Parathyroid adenoma (tissue), 2 donors: ENCODE measurements at regions not wholly inside any gene's neighbourhood (a gene's known extent, or its start where the extent isn't known, plus 50 kb on each side); places are given as distances from the start of the nearest gene placed in this dataset.

Source experiments
- H2AFZ ChIP-seq: fragments of 300-600 bp; sonication (generic); one replicate; pipeline ENCODE4 v1.7.0; 2017; ENCODE audit warnings: antibody characterized with exemption, mild to moderate bottlenecking
- H3K27ac ChIP-seq: fragments of 300-600 bp; sonication (generic); one replicate; pipeline ENCODE4 v1.7.0; 2017
- H3K27me3 ChIP-seq: fragments of 300-600 bp; sonication (generic); one replicate; pipeline ENCODE4 v1.7.0; 2017; ENCODE audit warnings: low read length; ENCODE audit not compliant: control insufficient read depth, insufficient read depth
- H3K36me3 ChIP-seq: fragments of 300-600 bp; sonication (generic); one replicate; pipeline ENCODE4 v1.7.0; 2017; ENCODE audit warnings: low read length; ENCODE audit not compliant: control insufficient read depth, insufficient read depth
- H3K4me1 ChIP-seq: fragments of 300-600 bp; sonication (generic); one replicate; pipeline ENCODE4 v1.7.0; 2017; ENCODE audit warnings: control low read depth
- H3K4me2 ChIP-seq: fragments of 300-600 bp; sonication (generic); one replicate; pipeline ENCODE4 v1.7.0; 2017; ENCODE audit warnings: low read length
- H3K4me3 ChIP-seq: fragments of 300-600 bp; sonication (generic); one replicate; pipeline ENCODE4 v1.7.0; 2017; ENCODE audit warnings: low read depth, low read length
- H3K79me2 ChIP-seq: fragments of 300-600 bp; sonication (generic); one replicate; pipeline ENCODE4 v1.7.0; 2017; ENCODE audit warnings: control low read depth
- H3K9ac ChIP-seq: fragments of 300-600 bp; sonication (generic); one replicate; pipeline ENCODE4 v1.7.0; 2017; ENCODE audit warnings: mild to moderate bottlenecking
- H3K9me3 ChIP-seq: fragments of 300-600 bp; sonication (generic); one replicate; pipeline ENCODE4 v1.7.0; 2017; ENCODE audit warnings: low read length; ENCODE audit not compliant: control insufficient read depth
- CTCF ChIP-seq: fragments of 300-600 bp; sonication (generic); IDR thresholded peaks from one replicate; pipeline ENCODE4 v1.7.0; 2017; ENCODE audit warnings: antibody characterized with exemption, mild to moderate bottlenecking
- donor health status: primary hyperparathyroidism.

DNA sequence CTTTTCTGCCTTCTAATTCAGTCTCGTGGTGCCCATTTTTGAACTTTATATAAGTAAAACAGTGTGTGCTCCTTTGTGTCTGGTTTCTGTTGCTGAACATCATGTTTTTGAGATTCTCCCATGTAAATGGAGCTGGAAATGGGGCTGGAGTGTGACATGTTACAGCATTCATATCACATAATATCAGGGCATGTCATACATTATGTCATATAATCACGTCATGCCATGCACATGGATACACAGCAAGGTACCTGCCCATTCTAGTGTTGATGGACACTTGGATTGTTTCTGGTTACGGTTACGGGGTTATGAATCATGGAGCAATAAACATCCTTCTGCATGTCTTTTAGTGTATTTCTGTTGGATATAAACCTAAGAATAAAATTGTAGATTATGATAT lies 117.1 kb upstream of the MYT1L start:
- H2AFZ ChIP-seq, result no peak overlapping the region
- no peaks in the 10 kb centered on the region for H3K9me3 ChIP-seq
- H3K4me3 ChIP-seq, result no peak overlapping the region
- H3K36me3 ChIP-seq, result no peaks in the 10 kb centered on the region
- TF ChIP-seq CTCF, result no peak
- no peak overlapping the region for H3K9ac ChIP-seq
- H3K27ac ChIP-seq, result no peak overlapping the region
- H3K4me1 ChIP-seq, result no peaks in the 10 kb centered on the region
- no peaks in the 10 kb centered on the region for H3K27me3 ChIP-seq
- no peak overlapping the region for H3K4me2 ChIP-seq
- no peaks in the 10 kb centered on the region for H3K79me2 ChIP-seq

- Histone ChIP-seq H3K9ac (no peak overlapping the region), H3K9me3 (no peaks in the 10 kb centered on the region), H3K4me3 (no peak overlapping the region), H3K27me3 (no peaks in the 10 kb centered on the region), H3K36me3 (no peaks in the 10 kb centered on the region), H2AFZ (no peak overlapping the region), H3K4me2 (no peak overlapping the region), H3K79me2 (no peaks in the 10 kb centered on the region), H3K4me1 (no peaks in the 10 kb centered on the region), H3K27ac (no peak overlapping the region)
- TF ChIP-seq CTCF, result no peak
Observed at GRCh38 chr2:2422621-2423020, 91.5 kb upstream of the MYT1L start.

DNA sequence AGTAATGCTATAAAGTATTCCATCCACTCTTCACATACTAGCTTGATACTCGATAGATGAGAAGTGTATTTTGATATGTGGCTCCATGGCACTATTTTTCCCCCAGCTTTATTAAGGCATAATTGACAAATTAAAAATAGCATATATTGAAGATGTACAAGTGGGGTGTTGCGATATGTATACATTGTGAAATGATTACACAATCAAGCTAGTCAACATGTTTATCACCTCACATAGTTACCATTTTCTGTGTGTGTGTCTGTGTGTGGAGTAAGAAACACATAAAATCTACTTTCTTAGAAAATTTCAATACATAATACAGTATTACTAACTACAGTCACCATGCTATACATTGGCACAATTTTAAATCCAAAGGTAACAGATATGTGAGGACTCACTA lies 82.5 kb upstream of the MYT1L start:
- Histone ChIP-seq H3K27ac (no peak overlapping the region), H2AFZ (no peak overlapping the region), H3K27me3 (no peaks in the 10 kb centered on the region), H3K79me2 (no peaks in the 10 kb centered on the region), H3K4me3 (no peak overlapping the region), H3K4me1 (no peaks in the 10 kb centered on the region), H3K36me3 (no peaks in the 10 kb centered on the region), H3K9me3 (no peaks in the 10 kb centered on the region), H3K4me2 (no peak overlapping the region), H3K9ac (no peak overlapping the region)
- no peak for TF ChIP-seq CTCF

- Histone ChIP-seq H3K9ac (no peak overlapping the region), H3K9me3 (no peaks in the 10 kb centered on the region), H2AFZ (no peak overlapping the region), H3K4me1 (no peaks in the 10 kb centered on the region), H3K36me3 (no peaks in the 10 kb centered on the region), H3K27ac (no peak overlapping the region), H3K4me2 (no peak overlapping the region), H3K79me2 (no peaks in the 10 kb centered on the region), H3K27me3 (no peaks in the 10 kb centered on the region), H3K4me3 (no peak overlapping the region)
- TF ChIP-seq CTCF, result no peak
Observed at GRCh38 chr2:2410987-2411386, 79.9 kb upstream of the MYT1L start.

GRCh38 chr2:2409481-2409880 lies 78.4 kb upstream of the MYT1L start:
- H3K4me2 ChIP-seq, result no peak overlapping the region
- H2AFZ ChIP-seq, result no peak overlapping the region
- H3K36me3 ChIP-seq, result no peaks in the 10 kb centered on the region
- no peaks in the 10 kb centered on the region for H3K79me2 ChIP-seq
- no peak overlapping the region for H3K9ac ChIP-seq
- H3K27ac ChIP-seq, result no peak overlapping the region
- H3K4me1 ChIP-seq, result no peaks in the 10 kb centered on the region
- H3K9me3 ChIP-seq, result no peaks in the 10 kb centered on the region
- TF ChIP-seq CTCF, result no peak
- no peaks in the 10 kb centered on the region for H3K27me3 ChIP-seq
- no peak overlapping the region for H3K4me3 ChIP-seq
